D721Med (cell line): ENCODE measurements at regions not wholly inside any gene's neighbourhood (a gene's known extent, or its start where the extent isn't known, plus 50 kb on each side); places are given as distances from the start of the nearest gene placed in this dataset.

ENCODE experiments used
- DNase-seq: peaks from one replicate; pipeline ENCODE4 v3.0.0; 2011; ENCODE audit warnings: low spot score; ENCODE audit not compliant: insufficient read length
- FAIRE-seq: peaks from 2 replicates; lab custom pipeline; 2011; peaks lifted over from hg19 to GRCh38; lab: Jason Lieb, UNC
- TF ChIP-seq, protein P1 (sequence below): IDR thresholded peaks from 2 replicates; pipeline ENCODE4 v1.5.1; 2012; ENCODE audit warnings: mild to moderate bottlenecking, control low read depth; ENCODE audit not compliant: insufficient read depth; ENCODE audit errors: missing control alignments

GRCh38 chr3:154728285-154728684, 298.3 kb upstream of the GPR149 start:
- DNase-seq (no peak), FAIRE-seq (no peak)
- TF ChIP-seq, protein P1, sequence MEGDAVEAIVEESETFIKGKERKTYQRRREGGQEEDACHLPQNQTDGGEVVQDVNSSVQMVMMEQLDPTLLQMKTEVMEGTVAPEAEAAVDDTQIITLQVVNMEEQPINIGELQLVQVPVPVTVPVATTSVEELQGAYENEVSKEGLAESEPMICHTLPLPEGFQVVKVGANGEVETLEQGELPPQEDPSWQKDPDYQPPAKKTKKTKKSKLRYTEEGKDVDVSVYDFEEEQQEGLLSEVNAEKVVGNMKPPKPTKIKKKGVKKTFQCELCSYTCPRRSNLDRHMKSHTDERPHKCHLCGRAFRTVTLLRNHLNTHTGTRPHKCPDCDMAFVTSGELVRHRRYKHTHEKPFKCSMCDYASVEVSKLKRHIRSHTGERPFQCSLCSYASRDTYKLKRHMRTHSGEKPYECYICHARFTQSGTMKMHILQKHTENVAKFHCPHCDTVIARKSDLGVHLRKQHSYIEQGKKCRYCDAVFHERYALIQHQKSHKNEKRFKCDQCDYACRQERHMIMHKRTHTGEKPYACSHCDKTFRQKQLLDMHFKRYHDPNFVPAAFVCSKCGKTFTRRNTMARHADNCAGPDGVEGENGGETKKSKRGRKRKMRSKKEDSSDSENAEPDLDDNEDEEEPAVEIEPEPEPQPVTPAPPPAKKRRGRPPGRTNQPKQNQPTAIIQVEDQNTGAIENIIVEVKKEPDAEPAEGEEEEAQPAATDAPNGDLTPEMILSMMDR = no peak

DNA sequence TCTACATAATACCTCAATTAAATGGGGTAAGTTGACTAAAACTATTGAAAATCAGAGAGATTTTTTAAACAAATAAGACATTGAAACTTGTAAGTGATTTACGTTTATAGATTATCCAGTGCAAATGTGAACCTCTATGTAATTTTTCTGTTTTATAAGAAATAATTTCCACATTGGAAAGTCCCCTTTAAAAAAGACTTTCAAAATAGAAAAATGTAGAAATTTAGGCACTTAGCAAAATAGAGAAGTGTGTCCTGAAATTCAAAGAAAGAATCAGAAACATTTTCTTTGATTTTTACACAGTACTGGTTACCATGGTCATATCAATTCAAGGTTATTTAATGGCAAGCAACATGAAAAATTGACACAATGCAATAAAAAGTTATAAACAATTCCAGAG, 290.9 kb upstream of the GPR149 start:
- no peak for FAIRE-seq
- TF ChIP-seq, protein P1 = no peak
- DNase-seq = no peak

DNA sequence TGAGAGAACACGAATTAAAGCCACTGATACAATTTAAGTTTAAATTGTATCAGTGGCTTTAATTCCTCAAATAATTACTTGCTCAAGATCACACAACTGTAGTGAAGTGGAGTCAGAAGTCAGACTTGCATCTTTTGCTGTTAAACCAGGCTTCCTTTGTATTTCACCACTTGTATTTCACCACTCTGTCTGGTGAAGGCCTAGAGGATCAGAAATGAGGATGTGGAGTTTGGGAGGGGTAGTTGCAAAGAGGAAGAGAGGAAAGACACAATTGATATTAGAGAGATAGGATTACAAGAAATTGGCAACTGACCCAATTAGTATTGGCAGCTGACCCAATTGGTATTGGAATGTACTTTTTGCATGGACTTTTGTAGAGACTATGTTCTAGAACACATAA, 288.1 kb upstream of the GPR149 start:
- FAIRE-seq (no peak), DNase-seq (no peak)
- TF ChIP-seq, protein P1 = no peak

- no peak for FAIRE-seq
- no peak for DNase-seq
- TF ChIP-seq, protein P1 = no peak
Measured at GRCh38 chr3:154716170-154716569, 286.2 kb upstream of the GPR149 start.

GRCh38 chr3:154708554-154708953, 278.6 kb upstream of the GPR149 start:
- TF ChIP-seq, protein P1 = no peak
- FAIRE-seq (no peak), DNase-seq (no peak)

DNA sequence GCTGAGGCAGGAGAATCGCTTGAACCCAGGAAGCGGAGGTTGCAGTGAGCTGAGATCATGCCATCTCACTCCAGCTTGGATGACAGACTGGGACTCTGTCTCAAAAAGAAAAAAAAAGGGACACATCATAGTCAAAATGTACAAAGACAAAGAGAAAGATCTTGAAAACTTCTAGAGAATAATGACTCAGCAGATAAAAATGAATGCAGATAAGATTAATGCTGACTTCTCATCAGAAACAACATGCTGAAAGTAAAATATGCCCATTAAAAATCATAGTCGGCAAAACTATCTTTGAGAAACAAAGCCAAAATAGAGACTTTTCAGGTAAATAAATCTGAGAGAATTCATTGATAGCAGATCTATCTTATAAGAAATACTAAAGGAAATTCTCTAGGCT, 271.1 kb upstream of the GPR149 start:
- TF ChIP-seq, protein P1 = no peak
- DNase-seq (no peak), FAIRE-seq (no peak)

DNA sequence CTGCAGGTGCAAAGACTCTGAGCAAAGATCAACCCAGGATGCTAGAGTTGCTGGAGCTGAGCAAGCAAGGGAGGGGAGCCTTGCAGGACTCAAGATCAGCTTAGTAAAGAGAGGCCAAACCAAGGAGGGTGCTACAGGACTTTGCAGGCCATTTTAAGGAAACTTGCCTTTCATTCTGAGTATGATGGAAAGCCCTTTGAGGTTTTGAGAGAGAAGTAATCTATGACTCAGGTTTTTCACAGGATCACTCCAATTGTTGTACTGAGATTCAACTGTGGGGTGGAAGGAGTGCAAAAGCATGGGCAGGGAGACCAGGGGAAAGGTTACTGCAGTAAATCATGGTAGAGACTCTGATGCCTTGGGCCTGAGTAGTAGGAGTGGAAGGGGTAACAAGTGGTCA, 260.4 kb upstream of the GPR149 start:
- DNase-seq = no peak
- TF ChIP-seq, protein P1 = no peak
- FAIRE-seq = no peak
